Activated CD8-positive, alpha-beta T cell treated with anti-CD3 and anti-CD28 coated beads for 36 hours (primary cell): ENCODE measurements at regions not wholly inside any gene's neighbourhood (a gene's known extent, or its start where the extent isn't known, plus 50 kb on each side); places are given as distances from the start of the nearest gene placed in this dataset.

Experiments
- ATAC-seq: fragments of 200-7000 bp; cut with Tn5 transposase; one replicate; pipeline ENCODE4 v1.10.0; 2021; ENCODE audit warnings: mild to moderate bottlenecking, moderate library complexity
- CTCF ChIA-PET: fragments of 350-600 bp; sonication (Branson Sonifier 250); formaldehyde crosslinking; loops from one replicate; lab custom pipeline; 2021; ENCODE audit warnings: antibody characterized with exemption; lab: Charles Lee
- POLR2A ChIA-PET: fragments of 350-600 bp; sonication (Branson Sonifier 250); formaldehyde crosslinking; loops from one replicate; lab custom pipeline; 2021; ENCODE audit warnings: antibody characterized with exemption; lab: Charles Lee
- DNase-seq: peaks from one replicate; pipeline ENCODE4 v3.0.0-alpha.2; 2020
- H3K27ac Mint-ChIP-seq: one replicate; pipeline ENCODE4 v1.8.0; 2021; ENCODE audit warnings: mild to moderate bottlenecking, mixed read lengths
- H3K27me3 Mint-ChIP-seq: one replicate; pipeline ENCODE4 v1.8.0; 2021; ENCODE audit warnings: mixed read lengths
- H3K36me3 Mint-ChIP-seq: one replicate; pipeline ENCODE4 v1.8.0; 2021; ENCODE audit warnings: low read depth, mixed read lengths
- H3K4me1 Mint-ChIP-seq: one replicate; pipeline ENCODE4 v1.8.0; 2021; ENCODE audit warnings: low read depth, mixed read lengths
- H3K4me3 Mint-ChIP-seq: one replicate; pipeline ENCODE4 v1.8.0; 2021; ENCODE audit warnings: mild to moderate bottlenecking, moderate library complexity, mixed read lengths
- H3K9me3 Mint-ChIP-seq: one replicate; pipeline ENCODE4 v1.8.0; 2021; ENCODE audit warnings: mixed read lengths
- intact Hi-C: fragments of 100-400 bp; cut with micrococcal nuclease; formaldehyde crosslinking; loops from one replicate; pipeline ENCODE4 v1.10.0; 2022
- TF ChIP-seq, protein P1 (sequence below): fragments of 200-600 bp; IDR thresholded peaks from one replicate; pipeline ENCODE4 v1.8.0; 2022; ENCODE audit warnings: antibody characterized with exemption, mild to moderate bottlenecking

GRCh38 chr9:20255052-20255451, 367.2 kb downstream of the MLLT3 start:
- Mint-ChIP-seq H3K9me3 (no peaks in the 10 kb centered on the region), H3K27ac (peak overlapping the region; percentile 50), H3K4me3 (no peak overlapping the region), H3K27me3 (no peaks in the 10 kb centered on the region), H3K36me3 (peaks cover 2% of the 10 kb centered on the region), H3K4me1 (peaks cover 29% of the 10 kb centered on the region)
- POLR2A ChIA-PET, result interaction anchor here (0.6 to 1.3 kb wide), 4 partner anchors 8 to 367 kb away, joined by 3 to 4 read pairs (median 3); partner anchors contain the start of gene MLLT3
- intact Hi-C loops, result no loop called here
- DNase-seq, result no peak
- ATAC-seq, result peak; percentile 78
- CTCF ChIA-PET, result no interaction called here
- TF ChIP-seq, protein P1, sequence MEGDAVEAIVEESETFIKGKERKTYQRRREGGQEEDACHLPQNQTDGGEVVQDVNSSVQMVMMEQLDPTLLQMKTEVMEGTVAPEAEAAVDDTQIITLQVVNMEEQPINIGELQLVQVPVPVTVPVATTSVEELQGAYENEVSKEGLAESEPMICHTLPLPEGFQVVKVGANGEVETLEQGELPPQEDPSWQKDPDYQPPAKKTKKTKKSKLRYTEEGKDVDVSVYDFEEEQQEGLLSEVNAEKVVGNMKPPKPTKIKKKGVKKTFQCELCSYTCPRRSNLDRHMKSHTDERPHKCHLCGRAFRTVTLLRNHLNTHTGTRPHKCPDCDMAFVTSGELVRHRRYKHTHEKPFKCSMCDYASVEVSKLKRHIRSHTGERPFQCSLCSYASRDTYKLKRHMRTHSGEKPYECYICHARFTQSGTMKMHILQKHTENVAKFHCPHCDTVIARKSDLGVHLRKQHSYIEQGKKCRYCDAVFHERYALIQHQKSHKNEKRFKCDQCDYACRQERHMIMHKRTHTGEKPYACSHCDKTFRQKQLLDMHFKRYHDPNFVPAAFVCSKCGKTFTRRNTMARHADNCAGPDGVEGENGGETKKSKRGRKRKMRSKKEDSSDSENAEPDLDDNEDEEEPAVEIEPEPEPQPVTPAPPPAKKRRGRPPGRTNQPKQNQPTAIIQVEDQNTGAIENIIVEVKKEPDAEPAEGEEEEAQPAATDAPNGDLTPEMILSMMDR, result no peak

- H3K36me3 Mint-ChIP-seq, result peaks cover 2% of the 10 kb centered on the region
- no peak overlapping the region for H3K4me3 Mint-ChIP-seq
- peaks cover 29% of the 10 kb centered on the region for H3K4me1 Mint-ChIP-seq
- intact Hi-C loops, result no loop called here
- DNase-seq (no peak), ATAC-seq (no peak)
- CTCF ChIA-PET, result no interaction called here
- TF ChIP-seq, protein P1, result no peak
- POLR2A ChIA-PET, result interaction anchor here (0.8 kb wide), 1 partner anchor 11 kb away, joined by 3 read pairs; no protein-coding TSS in a partner anchor
- H3K27me3 Mint-ChIP-seq, result no peaks in the 10 kb centered on the region
- peaks cover 2% of the 10 kb centered on the region for H3K9me3 Mint-ChIP-seq
- no peak overlapping the region for H3K27ac Mint-ChIP-seq
Observed at GRCh38 chr9:20253635-20254034, 368.7 kb downstream of the MLLT3 start.

GRCh38 chr9:20252778-20253177, 369.5 kb downstream of the MLLT3 start:
- ChIA-PET POLR2A (no interaction called here), CTCF (no interaction called here)

GRCh38 chr9:20250791-20251190, 371.5 kb downstream of the MLLT3 start:
- Mint-ChIP-seq H3K27me3 (no peaks in the 10 kb centered on the region), H3K4me3 (no peak overlapping the region), H3K4me1 (peaks cover 19% of the 10 kb centered on the region), H3K36me3 (peaks cover 2% of the 10 kb centered on the region), H3K9me3 (peaks cover 7% of the 10 kb centered on the region), H3K27ac (no peak overlapping the region)
- ATAC-seq (no peak), DNase-seq (no peak)
- POLR2A ChIA-PET, result interaction anchor here (1.2 kb wide), 1 partner anchor 11 kb away, joined by 3 read pairs; no protein-coding TSS in a partner anchor
- CTCF ChIA-PET, result interaction anchor here (0.8 to 1.9 kb wide), 3 partner anchors 9 to 11 kb away, joined by 3 to 4 read pairs (median 3); no protein-coding TSS in a partner anchor
- TF ChIP-seq, protein P1, result no peak
- intact Hi-C loops, result no loop called here

More at GRCh38 chr9:20252778-20253177, 369.5 kb downstream of the MLLT3 start:
- Mint-ChIP-seq H3K27me3 (no peaks in the 10 kb centered on the region), H3K4me1 (peaks cover 29% of the 10 kb centered on the region), H3K4me3 (no peak overlapping the region), H3K27ac (no peak overlapping the region), H3K36me3 (peaks cover 2% of the 10 kb centered on the region), H3K9me3 (peaks cover 7% of the 10 kb centered on the region)
- no peak for ATAC-seq
- DNase-seq, result no peak
- intact Hi-C loops, result no loop called here
- TF ChIP-seq, protein P1, result no peak

DNA sequence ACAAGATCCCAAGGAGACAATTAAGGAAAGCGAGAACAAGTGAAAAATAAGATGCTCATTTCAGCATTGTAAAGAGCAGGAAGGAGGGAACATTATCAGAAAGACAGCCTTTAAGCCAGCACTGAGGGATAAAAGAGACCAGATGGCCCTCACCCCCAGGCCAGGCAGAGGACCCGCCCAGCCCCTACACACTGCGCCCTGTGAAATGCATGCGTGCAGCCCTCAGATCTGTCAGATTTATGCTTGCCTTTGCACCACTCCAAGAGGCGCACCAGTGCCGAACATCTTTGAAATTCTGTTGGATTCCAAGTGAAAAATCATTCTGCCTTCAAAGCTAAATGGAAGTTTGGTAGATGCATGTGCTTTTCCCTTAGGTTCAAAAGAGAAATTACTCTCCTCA, 378.0 kb downstream of the MLLT3 start:
- DNase-seq (no peak), ATAC-seq (no peak)
- Mint-ChIP-seq H3K27ac (no peak overlapping the region), H3K27me3 (peaks cover 2% of the 10 kb centered on the region), H3K4me3 (no peak overlapping the region), H3K36me3 (no peaks in the 10 kb centered on the region), H3K9me3 (peaks cover 7% of the 10 kb centered on the region), H3K4me1 (peaks cover 54% of the 10 kb centered on the region)
- TF ChIP-seq, protein P1, result no peak
- intact Hi-C loops, result no loop called here
- ChIA-PET CTCF (interaction anchor here (2.7 kb wide), 1 partner anchor 35 kb away, joined by 10 read pairs; no protein-coding TSS in a partner anchor), POLR2A (no interaction called here)
